ENCODE measurements at regions not wholly inside any gene's neighbourhood (a gene's known extent, or its start where the extent isn't known, plus 50 kb on each side); places are given as distances from the start of the nearest gene placed in this dataset.

- TF ChIP-seq ZBTB33 (IDR thresholded peaks at IDR 0.05; ENCODE audit: borderline replicate concordance, low read depth), result no peak
- no peak for TF ChIP-seq YY1 (IDR thresholded peaks at IDR 0.05; ENCODE audit: low read depth)
- TF ChIP-seq USF2 (IDR thresholded peaks at IDR 0.05; ENCODE audit: borderline replicate concordance, low read depth, low read length), result no peak
- no peak for TF ChIP-seq ELF1 (IDR thresholded peaks at IDR 0.05)
- TF ChIP-seq EZH2phosphoT487 (IDR thresholded peaks at IDR 0.05; ENCODE audit: borderline replicate concordance, low read depth), result no peak
- no peak for TF ChIP-seq NRF1 (IDR thresholded peaks at IDR 0.05; ENCODE audit: low read depth, low read length)
- no peak for TF ChIP-seq MEF2A (IDR thresholded peaks at IDR 0.05; ENCODE audit: borderline replicate concordance, low read depth)
- no peak for TF ChIP-seq GABPA (IDR thresholded peaks at IDR 0.05; ENCODE audit: low read depth)
Measured at GRCh38 chr13:109922518-109922917, 136.1 kb upstream of the IRS2 start (continued).

GRCh38 chr13:109919715-109920375 lies 133.5 kb upstream of the IRS2 start:
- Histone ChIP-seq H3K4me2 (no peak overlapping the region), H3K79me2 (ENCODE audit: insufficient read depth) (no peaks in the 10 kb centered on the region), H3K27me3 (ENCODE audit: insufficient read depth) (no peaks in the 10 kb centered on the region), H3K4me3 (ENCODE audit: low read depth in 2 of 2, low read length in 1 of 2) (no peak overlapping the region), H3K27ac (ENCODE audit: low read depth in 2 of 2, low read length in 1 of 2) (no peak overlapping the region), H3F3A (replicated peaks; ENCODE audit: insufficient read depth) (peaks cover 8% of the 10 kb centered on the region), H3K36me3 (replicated peaks in 1 of 2; ENCODE audit: control insufficient read depth in 1 of 2, insufficient read depth in 2 of 2, low read length in 1 of 2) (no peaks in the 10 kb centered on the region), H3K9me3 (no peaks in the 10 kb centered on the region), H2AFZ (ENCODE audit: low read depth) (no peak overlapping the region), H4K20me1 (ENCODE audit: insufficient read depth) (no peaks in the 10 kb centered on the region), H3K4me1 (ENCODE audit: control insufficient read depth in 1 of 2, insufficient read depth in 2 of 2, low read depth in 1 of 2, low read length in 1 of 2) (no peaks in the 10 kb centered on the region; a peak in 1 of 4 replicates), H3K9ac (no peak overlapping the region), H3K9me2 (no peaks in the 10 kb centered on the region)
- DNase-seq, result no peak
- ChIA-PET POLR2A (no interaction called here), CTCF (interaction anchor here (0.6 kb wide), 1 partner anchor 73 kb away, joined by 3 read pairs; no protein-coding TSS in a partner anchor)
- TF ChIP-seq CTCF (IDR thresholded peaks at IDR 0.05) (no peak), MAX (IDR thresholded peaks at IDR 0.05; ENCODE audit: low read depth) (no peak), MXI1 (IDR thresholded peaks at IDR 0.05; ENCODE audit: low read depth, low read length) (no peak), SMC3 (IDR thresholded peaks at IDR 0.05; ENCODE audit: low read depth, low read length) (no peak), ELF1 (IDR thresholded peaks at IDR 0.05) (no peak), USF1 (IDR thresholded peaks at IDR 0.05; ENCODE audit: borderline replicate concordance, low read depth) (no peak), FOSL2 (IDR thresholded peaks at IDR 0.05; ENCODE audit: borderline replicate concordance, low read depth) (no peak), TCF12 (IDR thresholded peaks at IDR 0.05) (no peak)
- WGBS (ENCODE audit: low lambda C conversion rate), result 92% methylated on average over 4 of the region's 4 CpGs
